CD14-positive monocyte (primary cell): ENCODE measurements at regions not wholly inside any gene's neighbourhood (a gene's known extent, or its start where the extent isn't known, plus 50 kb on each side); places are given as distances from the start of the nearest gene placed in this dataset.

ENCODE experiments used
- DNase-seq, 3 donors: peaks; one replicate each; pipeline ENCODE4 v3.0.0-alpha.2; 2011 to 2022
- H2AFZ ChIP-seq: 2 replicates; pipeline ENCODE4 v1.6.0; 2012; ENCODE audit warnings: mild to moderate bottlenecking, low read depth, low read length, inconsistent platforms; ENCODE audit not compliant: insufficient read depth, poor library complexity, severe bottlenecking
- H3K27ac ChIP-seq, 2 donors: 1 replicate in 1 of 2; 2 replicates in 1 of 2; pipeline ENCODE4 v1.5.1; 2012 to 2013; ENCODE audit warnings: low read length in 2 of 2, control low read depth in 1 of 2, inconsistent platforms in 1 of 2, low read depth in 1 of 2, mild to moderate bottlenecking in 1 of 2
- H3K27me3 ChIP-seq, 2 donors: one replicate each; pipeline versions ENCODE4 v1.6.0 to v1.6.1; 2011 to 2013; ENCODE audit warnings: low read length in 2 of 2; ENCODE audit not compliant: control insufficient read depth in 2 of 2, insufficient read depth in 2 of 2
- H3K36me3 ChIP-seq, 2 donors: replicated peaks in 1 of 2; 1 replicate in 1 of 2; 2 replicates in 1 of 2; pipeline versions ENCODE4 v1.5.1 to v1.6.1; 2012 to 2013; ENCODE audit warnings: low read length in 2 of 2, control low read depth in 1 of 2, inconsistent platforms in 1 of 2, mild to moderate bottlenecking in 1 of 2; ENCODE audit not compliant: insufficient read depth in 2 of 2, control insufficient read depth in 1 of 2
- H3K4me1 ChIP-seq, 2 donors: 1 replicate in 1 of 2; 2 replicates in 1 of 2; pipeline versions ENCODE4 v1.5.1 to v1.6.1; 2012 to 2013; ENCODE audit warnings: low read length in 2 of 2, control low read depth in 1 of 2, inconsistent platforms in 1 of 2, mild to moderate bottlenecking in 1 of 2, moderate library complexity in 1 of 2; ENCODE audit not compliant: insufficient read depth in 2 of 2, control insufficient read depth in 1 of 2
- H3K4me2 ChIP-seq: replicated peaks from 2 replicates; pipeline ENCODE3; 2012; ENCODE audit warnings: low read length, moderate library complexity, mild to moderate bottlenecking; ENCODE audit not compliant: poor library complexity, severe bottlenecking; ENCODE audit errors: extremely low read depth
- H3K4me3 ChIP-seq, 3 experiments: fragments of 200-600 bp in 1 of 3; sonication (generic) in 1 of 3; replicated peaks in 1 of 3; 1 replicate in 2 of 3; 2 replicates in 1 of 3; pipeline ENCODE4 v1.5.1; 2011 to 2013; ENCODE audit warnings: low read length in 3 of 3, mild to moderate bottlenecking in 3 of 3, control low read depth in 2 of 3, low read depth in 2 of 3, inconsistent platforms in 1 of 3, moderate library complexity in 1 of 3
- H3K79me2 ChIP-seq: 2 replicates; pipeline ENCODE4 v1.6.0; 2012; ENCODE audit warnings: mild to moderate bottlenecking, control low read depth, inconsistent platforms, low read length, moderate library complexity; ENCODE audit not compliant: insufficient read depth
- H3K9ac ChIP-seq: 2 replicates; pipeline ENCODE4 v1.6.0; 2017; ENCODE audit warnings: low read length, mild to moderate bottlenecking; ENCODE audit not compliant: insufficient read depth, poor library complexity, severe bottlenecking
- H3K9me3 ChIP-seq, 2 donors: replicated peaks in 1 of 2; 1 replicate in 1 of 2; 2 replicates in 1 of 2; pipeline versions ENCODE4 v1.5.1 to v1.6.1; 2012 to 2013; ENCODE audit warnings: low read length in 2 of 2, control low read depth in 1 of 2; ENCODE audit not compliant: control insufficient read depth in 1 of 2, insufficient read depth in 1 of 2
- H4K20me1 ChIP-seq: 2 replicates; pipeline ENCODE4 v1.6.0; 2012; ENCODE audit warnings: mild to moderate bottlenecking, low read length, control low read depth, moderate library complexity; ENCODE audit not compliant: insufficient read depth
- H3K27ac Mint-ChIP-seq, 7 donors: one replicate each; pipeline ENCODE4 v1.8.0; 2020; ENCODE audit warnings: mild to moderate bottlenecking in 7 of 7, mixed read lengths in 7 of 7, moderate library complexity in 6 of 7, inconsistent platforms in 2 of 7
- H3K27me3 Mint-ChIP-seq, 3 donors: one replicate each; pipeline ENCODE4 v1.8.0; 2021 to 2022; ENCODE audit warnings: low read depth in 3 of 3, mild to moderate bottlenecking in 3 of 3, mixed read lengths in 3 of 3, moderate library complexity in 3 of 3, inconsistent platforms in 1 of 3
- H3K36me3 Mint-ChIP-seq, 2 donors: one replicate each; pipeline ENCODE4 v1.8.0; 2020; ENCODE audit warnings: mixed read lengths in 2 of 2, inconsistent platforms in 1 of 2, mild to moderate bottlenecking in 1 of 2
- H3K4me1 Mint-ChIP-seq: one replicate; pipeline ENCODE4 v1.8.0; 2020; ENCODE audit warnings: mild to moderate bottlenecking, mixed read lengths
- H3K4me3 Mint-ChIP-seq, 2 donors: one replicate each; pipeline ENCODE4 v1.8.0; 2020; ENCODE audit warnings: mild to moderate bottlenecking in 2 of 2, mixed read lengths in 2 of 2, moderate library complexity in 1 of 2
- H3K9me3 Mint-ChIP-seq, 7 donors: one replicate each; pipeline ENCODE4 v1.8.0; 2020 to 2022; ENCODE audit warnings: mixed read lengths in 7 of 7, mild to moderate bottlenecking in 6 of 7, moderate library complexity in 6 of 7, inconsistent platforms in 2 of 7
- CTCF ChIP-seq: fragments of 200-600 bp; IDR thresholded peaks from one replicate; pipeline ENCODE4 v1.8.0; 2022; ENCODE audit warnings: antibody characterized with exemption, mild to moderate bottlenecking
- WGBS: methylation state at CpG from one replicate; pipeline ENCODE4 v1.1.5; 2013; ENCODE audit warnings: missing lambda C conversion rate; ENCODE audit not compliant: insufficient coverage; 5-methylcytosine and 5-hydroxymethylcytosine counted together
- intact Hi-C, 2 donors: fragments of 100-400 bp; cut with micrococcal nuclease; formaldehyde crosslinking; loops; one replicate each; pipeline versions ENCODE4 v1.15.0 to v1.15.1; 2023

DNA sequence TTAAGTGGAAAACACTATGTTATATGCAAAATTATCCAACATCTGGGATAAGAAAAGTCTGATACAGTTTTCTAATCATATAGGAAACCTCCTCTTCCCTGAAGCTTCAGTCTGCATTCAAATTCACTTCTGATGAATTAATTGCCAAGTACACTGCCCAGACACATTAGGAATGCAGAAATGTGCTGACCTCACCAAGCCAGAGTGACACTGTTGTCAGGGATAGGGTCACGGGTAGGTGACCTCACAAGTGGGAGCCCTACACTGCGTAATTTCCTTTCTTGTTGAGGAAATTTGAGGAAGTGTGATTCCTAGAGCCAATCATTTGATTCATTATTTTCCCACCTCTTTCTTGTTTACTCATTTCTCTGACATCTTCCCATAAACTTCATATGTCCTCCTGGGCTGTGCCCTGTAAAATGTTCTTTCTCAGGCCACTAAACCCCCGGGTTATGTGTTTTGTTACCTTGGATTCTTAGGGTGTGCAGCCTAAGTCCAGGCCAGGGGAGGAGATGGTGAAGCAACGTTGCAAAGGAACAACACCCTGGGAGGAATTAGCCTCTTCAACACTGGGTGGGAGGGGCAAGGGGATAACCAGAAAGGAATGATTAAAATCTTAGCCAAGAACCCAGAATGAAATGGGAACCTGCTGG, 411.9 kb downstream of the MTRR start:
- Histone ChIP-seq H2AFZ (no peak overlapping the region), H3K9ac (no peak overlapping the region), H3K4me3 (no peak overlapping the region), H3K27ac (no peak overlapping the region), H3K36me3 (no peaks in the 10 kb centered on the region), H3K4me1 (no peaks in the 10 kb centered on the region), H4K20me1 (no peaks in the 10 kb centered on the region), H3K79me2 (no peaks in the 10 kb centered on the region), H3K9me3 (peaks cover 0 to 6% of the 10 kb centered on the region in 2 donors), H3K4me2 (no peak overlapping the region), H3K27me3 (no peaks in the 10 kb centered on the region)
- 40% methylated on average over 1 of the region's 4 CpGs for WGBS
- Mint-ChIP-seq H3K4me1 (no peaks in the 10 kb centered on the region), H3K36me3 (no peaks in the 10 kb centered on the region), H3K27me3 (no peaks in the 10 kb centered on the region), H3K9me3 (peaks cover 0 to 7% (median 4%) of the 10 kb centered on the region in 7 donors), H3K4me3 (no peak overlapping the region), H3K27ac (no peak overlapping the region)
- intact Hi-C loops: no loop called here
- no peak for DNase-seq
- TF ChIP-seq CTCF: no peak

GRCh38 chr5:8288334-8288733, 419.4 kb downstream of the MTRR start:
- Histone ChIP-seq H3K4me3 (no peak overlapping the region), H3K36me3 (no peaks in the 10 kb centered on the region), H3K79me2 (no peaks in the 10 kb centered on the region), H2AFZ (no peak overlapping the region), H3K4me2 (no peak overlapping the region), H3K27me3 (no peaks in the 10 kb centered on the region), H4K20me1 (no peaks in the 10 kb centered on the region), H3K4me1 (no peaks in the 10 kb centered on the region), H3K9ac (no peak overlapping the region), H3K27ac (no peak overlapping the region), H3K9me3 (no peaks in the 10 kb centered on the region)
- intact Hi-C loops: no loop called here
- no peak overlapping the region for H3K4me3 Mint-ChIP-seq
- H3K36me3 Mint-ChIP-seq: no peaks in the 10 kb centered on the region
- no peak overlapping the region for H3K27ac Mint-ChIP-seq
- peaks cover 0 to 7% (median 3%) of the 10 kb centered on the region in 7 donors for H3K9me3 Mint-ChIP-seq
- H3K27me3 Mint-ChIP-seq: no peaks in the 10 kb centered on the region
- DNase-seq: no peak
- no peaks in the 10 kb centered on the region for H3K4me1 Mint-ChIP-seq
- no peak for TF ChIP-seq CTCF
